HCT116 (cell line): ENCODE measurements at regions not wholly inside any gene's neighbourhood (a gene's known extent, or its start where the extent isn't known, plus 50 kb on each side); places are given as distances from the start of the nearest gene placed in this dataset.

Experiments used
- CEBPB ChIP-seq: IDR thresholded peaks from 2 replicates; pipeline ENCODE4 v1.6.1; 2012; ENCODE audit warnings: low read depth
- CTCF ChIP-seq, 3 experiments: fragments of 200-600 bp in 1 of 3; sonication (generic) in 1 of 3; IDR thresholded peaks in 2 of 3; conservative IDR thresholded peaks in 1 of 3; 2 replicates each; pipeline ENCODE4 v1.5.1; 2012 to 2017; ENCODE audit warnings: low read depth in 2 of 3, low read length in 2 of 3, antibody characterized with exemption in 1 of 3, borderline replicate concordance in 1 of 3, control low read depth in 1 of 3, mild to moderate bottlenecking in 1 of 3, mixed read lengths in 1 of 3, mixed run types in 1 of 3, moderate library complexity in 1 of 3; ENCODE audit not compliant: insufficient read depth in 1 of 3
- EGR1 ChIP-seq: IDR thresholded peaks from 2 replicates; pipeline ENCODE4 v1.6.1; 2012; ENCODE audit warnings: low read depth
- ELF1 ChIP-seq: IDR thresholded peaks from 2 replicates; pipeline ENCODE4 v1.6.1; 2012; ENCODE audit warnings: low read depth, borderline replicate concordance
- EZH2 ChIP-seq: fragments of 200-600 bp; sonication (generic); IDR thresholded peaks from 2 replicates; pipeline ENCODE4 v1.6.1; 2017; ENCODE audit warnings: antibody characterized with exemption, mixed run types
- MAX ChIP-seq: IDR thresholded peaks from 2 replicates; pipeline ENCODE4 v1.6.1; 2012
- POLR2A ChIP-seq: IDR thresholded peaks from 2 replicates; pipeline ENCODE4 v1.7.0; 2011; ENCODE audit warnings: borderline replicate concordance; ENCODE audit not compliant: insufficient read depth, insufficient read length; ENCODE audit errors: extremely low read depth
- POLR2AphosphoS5 ChIP-seq: IDR thresholded peaks from 2 replicates; pipeline ENCODE4 v1.6.1; 2011; ENCODE audit warnings: mild to moderate bottlenecking, low read depth, low read length, moderate library complexity
- RAD21 ChIP-seq: IDR thresholded peaks from 2 replicates; pipeline ENCODE4 v1.6.1; 2012; ENCODE audit warnings: low read depth, mild to moderate bottlenecking
- SP1 ChIP-seq: IDR thresholded peaks from 2 replicates; pipeline ENCODE4 v1.6.1; 2012; ENCODE audit warnings: low read depth
- SRF ChIP-seq: IDR thresholded peaks from 2 replicates; pipeline ENCODE4 v1.6.1; 2012; ENCODE audit warnings: low read depth
- ZBTB33 ChIP-seq: IDR thresholded peaks from 2 replicates; pipeline ENCODE4 v1.6.1; 2011; ENCODE audit warnings: mild to moderate bottlenecking, low read length, moderate library complexity; ENCODE audit not compliant: insufficient replicate concordance; ENCODE audit errors: extremely low read depth
- ZNF274 ChIP-seq: fragments of 200-500 bp; sonication (Bioruptor generic); IDR thresholded peaks from 2 replicates; pipeline ENCODE4 v1.6.1; 2014; ENCODE audit warnings: mild to moderate bottlenecking, low read depth, low read length, inconsistent platforms

- TF ChIP-seq CTCF (IDR thresholded peaks at IDR 0.05 in 2 of 3, conservative IDR thresholded peaks at IDR 0.05 in 1 of 3; ENCODE audit: borderline replicate concordance in 1 of 3, insufficient read depth in 1 of 3, low read depth in 2 of 3, low read length in 2 of 3): no peak
- TF ChIP-seq POLR2A: no peak
- no peak for TF ChIP-seq EZH2
- no peak for TF ChIP-seq POLR2AphosphoS5
- TF ChIP-seq EGR1: no peak
- no peak for TF ChIP-seq ELF1
- no peak for TF ChIP-seq ZBTB33
- no peak for TF ChIP-seq MAX
- TF ChIP-seq RAD21: no peak
- no peak for TF ChIP-seq SRF
- TF ChIP-seq ZNF274: no peak
- no peak for TF ChIP-seq CEBPB
- no peak for TF ChIP-seq SP1
Observed at GRCh38 chr3:176051766-176052165, 1145.5 kb downstream of the TBL1XR1 start.
